Stimulated activated CD8-positive, alpha-beta memory T cell treated with anti-CD3 and anti-CD28 coated beads, Interleukin-2, amount 100 ng/mL, for 48 hours (primary cell): ENCODE measurements at regions not wholly inside any gene's neighbourhood (a gene's known extent, or its start where the extent isn't known, plus 50 kb on each side); places are given as distances from the start of the nearest gene placed in this dataset.

Experiments used
- DNase-seq, 2 donors: peaks; one replicate each; pipeline ENCODE4 v3.0.0-alpha.2; 2020; ENCODE audit warnings: low read depth in 2 of 2

DNA sequence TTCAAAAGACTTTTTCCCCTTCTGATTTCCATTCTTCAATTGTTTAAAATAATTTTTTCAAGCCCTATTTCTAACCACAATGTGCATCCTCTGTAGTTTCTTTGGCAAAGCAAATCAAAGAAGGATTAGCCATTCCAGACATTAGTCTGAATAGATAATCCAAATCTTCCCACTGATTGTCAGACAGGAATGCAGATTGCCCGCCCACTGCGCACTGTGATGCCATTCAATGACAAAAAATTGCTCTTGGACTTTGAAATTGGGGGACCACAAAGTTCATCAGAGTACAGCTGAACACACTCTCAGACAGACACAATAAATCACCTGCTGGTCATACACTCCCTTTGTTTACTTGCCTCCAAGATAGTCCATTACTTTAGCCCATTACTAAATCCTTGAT lies 216.5 kb upstream of the DKK2 start:
- no peak for DNase-seq

DNA sequence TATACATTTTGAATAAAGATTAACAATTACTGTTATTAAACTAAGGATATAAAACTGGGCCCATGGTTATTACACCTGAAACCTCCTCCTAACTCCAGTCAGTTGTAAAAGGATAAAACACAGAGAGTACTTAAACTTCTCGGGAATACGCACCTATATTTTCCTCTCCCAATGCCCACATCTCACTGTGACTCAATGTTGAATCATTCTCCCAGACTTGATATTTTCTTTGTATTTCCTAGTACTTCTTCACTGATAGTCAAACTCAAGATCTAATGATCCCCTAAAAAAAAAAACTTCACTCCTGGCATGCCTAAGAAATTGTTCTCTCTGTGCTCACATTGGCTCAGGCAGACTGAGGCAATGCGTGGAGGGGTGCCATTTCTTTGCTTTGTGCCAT lies 212.5 kb upstream of the DKK2 start:
- no peak for DNase-seq

DNA sequence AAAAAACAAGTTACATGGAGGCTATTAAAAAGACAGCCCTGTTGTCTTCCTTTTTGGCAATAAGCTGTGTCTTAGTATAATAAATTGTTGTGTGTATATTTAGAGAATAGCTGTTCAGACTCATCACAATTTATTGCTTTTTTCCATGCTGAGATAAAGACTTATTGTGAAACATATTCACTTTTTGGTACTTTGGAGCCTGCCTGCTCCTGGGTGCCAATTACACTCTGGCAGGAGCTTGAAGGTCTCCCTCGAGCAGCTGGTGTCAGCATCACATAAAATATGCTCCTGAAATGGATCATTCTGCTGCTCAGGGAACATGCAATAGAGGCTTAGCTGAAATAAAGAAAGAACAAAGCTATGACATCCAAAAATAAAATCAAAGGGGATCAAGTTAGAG lies 211.6 kb upstream of the DKK2 start:
- no peak for DNase-seq

DNA sequence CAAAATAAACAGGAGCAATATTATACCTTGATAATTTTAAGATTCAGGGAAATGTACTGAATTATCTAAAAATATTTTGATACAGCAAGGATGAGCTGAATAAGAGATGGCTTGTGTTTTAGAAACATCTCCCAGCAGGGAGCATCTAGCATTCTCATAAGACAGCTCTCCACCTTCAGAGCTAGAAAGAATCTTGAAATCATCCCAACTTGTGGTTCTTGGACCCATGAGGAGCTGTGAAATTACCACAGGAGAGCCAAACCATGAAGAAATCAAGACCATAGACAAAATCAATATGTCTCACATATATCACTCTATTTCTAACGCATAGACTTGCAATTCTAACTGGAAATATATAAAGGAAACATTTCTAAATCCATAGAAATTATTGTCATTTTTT lies 210.6 kb upstream of the DKK2 start:
- DNase-seq, result no peak

DNA sequence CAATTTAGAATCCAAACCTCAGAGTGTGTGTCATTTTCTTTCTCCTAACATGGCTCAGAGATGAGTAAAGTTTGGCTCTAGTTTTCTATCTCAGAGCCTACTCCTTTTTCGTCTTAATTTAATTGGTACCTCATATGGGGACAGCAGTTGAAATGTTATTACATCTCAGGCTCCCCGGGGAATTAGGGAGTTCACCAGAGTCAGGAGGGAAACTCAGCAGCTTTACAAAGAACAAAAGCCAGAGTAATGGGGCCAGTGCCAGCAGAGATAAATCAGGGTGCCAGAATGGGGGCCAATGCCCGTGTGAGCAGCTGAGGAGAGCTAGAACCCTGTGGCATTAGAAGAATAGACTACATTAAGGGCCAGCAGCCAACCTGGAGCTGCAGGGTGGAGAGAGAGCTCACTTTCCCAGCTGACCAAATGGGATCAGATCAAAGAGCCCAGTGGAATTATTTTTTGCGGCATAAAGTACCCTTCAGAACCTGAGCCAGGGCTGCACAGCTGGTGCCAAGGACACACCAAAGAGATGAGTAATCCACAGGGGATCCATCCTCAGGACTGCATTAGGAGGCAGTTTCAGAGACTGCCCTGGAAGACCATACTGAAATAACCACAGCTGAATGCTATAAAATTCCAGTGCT lies 207.1 kb upstream of the DKK2 start:
- no peak for DNase-seq

DNA sequence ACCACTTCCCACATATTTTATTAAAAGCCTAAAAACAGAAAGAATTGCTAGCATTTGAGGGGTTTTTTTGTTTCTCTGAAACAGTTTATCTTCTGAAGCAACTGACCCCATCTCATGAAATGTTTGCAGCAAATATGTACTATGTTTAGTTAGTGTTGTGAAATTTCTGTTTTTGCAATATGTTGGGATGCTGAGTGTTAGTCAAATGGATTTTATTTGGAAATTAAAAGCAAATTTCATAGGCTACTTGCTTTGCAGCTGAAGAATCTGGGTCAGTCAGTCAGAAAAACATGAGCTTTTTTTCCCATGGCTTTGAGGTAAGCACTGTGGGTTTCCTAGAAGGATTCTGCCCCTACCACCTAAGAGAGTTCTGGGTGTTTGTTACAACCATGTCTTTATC lies 184.9 kb upstream of the DKK2 start:
- DNase-seq, result no peak

DNA sequence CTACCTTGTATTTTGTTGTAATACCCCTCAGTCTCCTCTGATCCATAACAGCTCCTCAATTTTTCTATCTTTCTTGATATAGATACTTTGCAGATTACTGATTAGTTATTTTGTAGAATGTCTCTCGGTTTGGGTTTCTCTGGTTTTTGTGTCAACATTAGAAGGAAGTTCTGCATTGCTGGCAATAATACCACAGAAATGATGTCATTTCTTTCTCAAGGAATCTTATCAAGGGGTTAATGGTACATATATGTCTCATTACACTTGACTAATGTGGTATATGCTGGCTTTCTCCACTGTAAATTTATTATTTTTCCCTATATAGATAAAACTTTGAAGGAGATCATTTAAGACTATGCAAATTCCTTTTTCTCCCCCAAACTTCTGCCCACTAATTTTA lies 183.6 kb upstream of the DKK2 start:
- DNase-seq, result no peak

DNA sequence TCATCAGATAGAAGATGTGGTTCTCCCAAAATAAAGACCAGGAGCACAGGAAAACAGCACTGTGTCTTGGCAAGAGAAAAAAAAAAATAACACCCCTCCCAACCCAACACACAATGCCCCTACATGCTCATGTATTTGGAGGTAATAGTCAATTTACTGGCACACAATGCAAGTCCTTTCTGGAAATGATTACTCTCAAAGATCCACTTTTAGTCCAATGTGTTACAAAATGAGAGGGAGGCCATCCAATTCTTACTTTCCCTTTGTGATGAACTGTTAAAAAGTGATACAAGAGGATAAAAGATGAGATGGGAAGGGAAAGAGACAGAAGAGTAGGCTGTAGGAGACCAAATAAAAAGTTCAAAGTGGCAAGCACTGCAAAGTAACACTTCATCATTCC lies 180.3 kb upstream of the DKK2 start:
- no peak for DNase-seq

DNA sequence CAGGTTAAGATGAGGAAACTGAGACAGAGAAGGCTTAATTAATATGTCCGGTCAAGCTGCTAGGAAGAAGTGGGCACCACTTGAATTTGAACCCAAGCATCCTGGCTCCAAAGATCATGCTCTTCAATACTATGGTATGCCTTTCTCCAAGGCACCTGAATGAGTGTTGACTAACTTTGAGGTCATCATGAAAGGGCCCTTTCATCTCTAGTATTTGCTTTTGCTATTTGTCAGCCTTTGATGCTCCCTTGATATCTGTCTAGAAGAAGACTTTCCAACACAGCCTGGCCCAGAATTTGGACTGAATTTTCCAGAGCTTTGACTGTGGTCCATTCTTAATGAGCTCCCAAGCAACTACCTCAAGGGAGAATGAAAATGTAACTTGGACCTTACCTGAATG lies 179.1 kb upstream of the DKK2 start:
- no peak for DNase-seq

DNA sequence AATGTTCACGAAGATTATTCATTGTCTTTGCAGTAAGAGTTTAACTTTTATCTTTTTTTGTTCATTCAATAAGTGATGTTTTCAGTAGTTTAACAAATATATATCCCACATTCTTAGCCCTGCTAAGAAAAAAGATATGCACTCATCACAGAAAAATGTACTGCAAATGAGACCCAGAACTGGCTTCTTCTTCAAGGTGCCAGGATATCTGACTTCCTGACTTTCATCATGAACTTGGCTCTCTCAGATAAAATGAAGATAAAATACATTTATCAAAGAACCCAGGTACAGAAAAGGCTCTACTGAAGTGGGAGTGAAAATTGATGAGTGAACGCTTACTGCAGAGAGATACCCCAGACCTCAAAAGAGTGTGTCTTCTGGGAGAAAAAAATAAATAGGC lies 177.8 kb upstream of the DKK2 start:
- DNase-seq, result no peak

DNA sequence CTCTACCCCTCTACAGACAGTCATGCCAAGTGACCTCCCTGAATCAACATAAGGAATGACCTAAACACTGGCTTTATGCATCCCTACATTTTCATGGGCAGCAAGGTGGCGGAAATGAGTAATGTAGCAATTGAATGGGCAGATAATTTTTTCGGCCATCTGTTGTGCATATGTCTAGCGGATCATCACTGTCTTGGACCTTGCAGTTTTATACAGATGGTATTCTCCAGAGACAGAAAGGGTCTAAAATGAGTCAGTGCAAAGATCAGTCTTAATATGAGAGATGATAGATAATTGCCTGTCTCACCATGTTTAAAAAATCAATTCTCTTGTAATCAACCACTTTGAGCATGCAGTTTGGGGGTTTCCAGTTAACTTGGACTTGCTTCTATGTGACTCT lies 177.3 kb upstream of the DKK2 start:
- DNase-seq, result no peak

DNA sequence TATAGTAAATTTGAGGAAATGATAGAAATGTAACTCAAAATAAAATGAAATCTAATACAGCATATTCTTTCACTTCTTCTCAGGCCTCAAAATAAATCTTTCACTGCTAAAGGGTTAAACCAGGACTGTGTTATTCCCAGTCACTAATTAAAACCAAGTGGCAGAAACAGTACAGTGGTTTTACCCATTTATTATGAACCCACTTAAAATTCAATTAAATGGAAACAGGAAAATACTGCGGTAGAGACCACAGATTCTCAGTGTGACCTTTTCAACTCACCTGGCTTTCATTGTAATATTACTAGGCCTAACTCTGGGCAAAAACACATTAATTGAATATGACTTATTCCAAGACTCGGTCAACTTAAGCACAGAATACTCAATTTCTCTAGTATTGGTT lies 176.5 kb upstream of the DKK2 start:
- DNase-seq, result no peak

DNA sequence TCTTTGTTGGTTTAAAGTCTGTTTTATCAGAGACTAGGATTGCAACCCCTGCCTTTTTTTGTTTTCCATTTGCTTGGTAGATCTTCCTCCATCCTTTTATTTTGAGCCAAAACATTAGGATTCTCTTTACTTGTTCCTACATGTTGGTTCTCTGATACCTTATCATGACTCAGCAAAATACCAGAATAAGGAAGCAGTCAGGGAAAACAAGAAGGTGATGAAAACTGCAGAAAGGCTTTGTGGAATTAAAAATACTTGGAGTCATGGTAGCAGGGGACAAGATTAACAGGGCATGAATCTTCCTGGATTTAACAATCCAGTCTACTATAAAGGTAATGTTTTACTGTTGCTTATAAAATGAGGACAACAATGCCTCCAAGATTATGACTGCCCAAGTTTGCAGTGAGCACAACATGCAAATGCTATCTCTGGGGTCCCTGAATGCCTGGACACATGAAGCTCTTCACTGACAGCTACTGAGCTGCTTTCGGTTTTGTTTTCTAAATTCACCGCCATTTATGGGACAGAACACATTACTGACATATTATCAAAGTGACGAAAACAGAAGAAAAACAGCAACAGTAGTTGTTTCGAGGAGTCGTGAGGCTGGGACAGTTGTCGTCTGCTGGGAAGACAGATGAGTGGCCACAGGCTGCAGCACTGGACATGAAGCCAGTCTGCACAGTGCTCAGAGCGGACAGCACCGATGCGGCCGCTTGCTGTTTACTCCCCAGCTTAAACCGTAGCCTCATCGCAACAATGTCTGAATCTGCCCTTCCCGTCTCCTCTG lies 174.5 kb upstream of the DKK2 start:
- no peak for DNase-seq

DNA sequence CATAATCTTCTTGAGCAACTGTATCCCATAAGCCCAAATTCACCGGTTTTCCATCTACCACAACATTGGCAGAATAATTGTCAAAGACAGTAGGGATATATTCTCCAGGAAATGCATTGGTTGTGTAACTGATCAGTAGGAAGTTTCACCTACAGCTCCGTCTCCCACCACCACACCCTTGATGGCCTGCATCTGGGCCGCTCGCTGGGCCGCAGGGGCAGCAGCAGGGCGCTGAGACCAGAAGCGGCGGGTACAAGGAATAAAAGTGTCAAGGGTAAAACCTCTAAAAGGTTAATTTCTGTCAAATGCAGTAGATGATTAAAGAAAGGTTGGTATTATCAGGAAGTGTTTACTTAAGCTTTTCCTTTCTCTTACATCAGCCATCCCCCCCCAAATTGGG lies 167.6 kb upstream of the DKK2 start:
- DNase-seq, result no peak

DNA sequence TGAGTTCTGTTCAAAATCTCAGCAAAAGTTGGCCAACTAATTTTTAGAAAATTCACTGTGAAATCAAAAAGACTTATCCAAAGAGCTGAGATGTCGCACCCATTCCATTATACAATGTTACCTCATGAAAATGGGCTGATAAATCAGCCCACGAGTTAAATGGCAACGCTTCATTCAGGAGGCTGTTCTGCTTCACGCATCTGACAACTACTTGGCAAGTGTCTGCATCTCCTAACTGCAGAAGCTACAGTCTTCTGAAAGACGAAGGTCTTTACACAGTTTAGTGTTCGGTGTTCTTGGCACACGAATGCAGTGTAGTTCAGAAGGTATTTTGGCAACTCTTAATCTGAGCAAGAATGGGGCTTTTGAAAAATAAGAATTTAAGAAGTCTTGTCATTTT lies 166.6 kb upstream of the DKK2 start:
- DNase-seq, result no peak

DNA sequence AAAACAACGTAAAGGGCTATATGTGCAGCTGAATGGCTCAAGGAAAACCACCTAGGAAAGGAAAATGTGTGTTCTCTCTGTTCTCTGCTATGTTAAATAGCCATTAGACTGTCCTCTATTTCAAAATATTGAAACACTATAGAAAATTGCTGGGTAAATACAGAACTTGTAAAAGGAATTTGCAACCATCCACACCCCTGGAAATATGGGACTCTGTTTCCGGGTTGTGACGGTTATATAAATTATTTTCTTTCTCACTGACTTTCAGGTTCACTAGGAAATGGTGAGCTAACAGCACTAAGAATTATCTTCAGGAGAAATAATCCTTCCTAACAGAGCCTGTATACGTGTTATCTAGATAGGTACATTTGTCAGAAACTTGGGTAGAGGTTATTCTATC lies 161.0 kb upstream of the DKK2 start:
- no peak for DNase-seq

DNA sequence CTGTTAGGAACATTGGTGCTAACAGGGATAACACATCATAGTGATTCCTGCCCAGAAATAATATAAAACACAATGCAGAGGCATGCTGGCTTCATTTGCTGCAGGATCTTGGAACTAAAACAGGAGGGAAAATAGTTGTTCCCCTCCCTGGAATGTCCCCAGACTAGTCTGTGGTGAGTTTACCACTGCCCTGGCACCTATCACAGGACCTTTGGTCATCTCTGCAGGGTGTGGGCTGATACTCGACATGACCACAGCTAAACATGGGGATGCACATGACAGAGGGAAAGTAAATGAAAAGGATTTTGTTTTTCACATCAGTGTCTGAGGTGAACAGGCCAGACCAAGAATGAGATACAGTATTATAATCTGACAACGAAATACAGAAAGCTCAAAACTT lies 160.2 kb upstream of the DKK2 start:
- no peak for DNase-seq

DNA sequence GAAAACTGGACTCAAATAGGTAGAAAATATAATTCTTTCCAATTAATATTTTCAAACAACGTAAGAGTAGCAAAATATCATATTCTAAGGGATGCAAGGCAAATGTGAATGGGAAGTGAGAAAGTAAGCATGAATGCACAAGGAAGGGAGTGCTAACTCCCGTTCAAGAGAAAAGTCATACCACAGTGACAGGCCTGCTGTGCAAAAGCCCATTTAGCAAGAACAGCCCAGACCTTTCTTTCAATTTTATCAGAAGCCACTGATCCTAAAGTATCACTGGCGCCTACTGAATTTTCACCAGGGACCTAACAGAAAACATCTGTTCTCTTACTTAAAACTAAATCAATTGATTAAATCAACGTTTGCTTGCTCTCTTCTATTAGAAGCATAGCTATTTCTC lies 157.9 kb upstream of the DKK2 start:
- no peak for DNase-seq

DNA sequence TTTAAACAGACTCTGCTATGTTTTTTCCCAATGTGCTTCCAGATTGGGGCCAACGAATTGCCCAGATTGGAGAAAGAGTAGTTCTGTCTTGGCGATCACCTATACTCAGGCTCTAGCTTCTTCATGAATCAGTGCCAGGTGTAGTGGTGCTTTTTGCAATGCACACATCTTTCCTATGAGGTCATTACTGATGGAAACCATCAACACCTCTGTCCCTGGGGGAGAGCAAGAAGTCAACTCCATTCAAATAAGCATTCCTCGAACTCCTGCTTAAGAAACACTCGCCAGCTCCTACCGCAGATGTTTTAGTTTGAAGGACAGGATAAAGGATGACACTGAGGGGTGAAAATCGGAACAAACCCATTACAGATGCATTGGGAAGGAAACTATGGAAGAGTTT lies 156.5 kb upstream of the DKK2 start:
- no peak for DNase-seq

DNA sequence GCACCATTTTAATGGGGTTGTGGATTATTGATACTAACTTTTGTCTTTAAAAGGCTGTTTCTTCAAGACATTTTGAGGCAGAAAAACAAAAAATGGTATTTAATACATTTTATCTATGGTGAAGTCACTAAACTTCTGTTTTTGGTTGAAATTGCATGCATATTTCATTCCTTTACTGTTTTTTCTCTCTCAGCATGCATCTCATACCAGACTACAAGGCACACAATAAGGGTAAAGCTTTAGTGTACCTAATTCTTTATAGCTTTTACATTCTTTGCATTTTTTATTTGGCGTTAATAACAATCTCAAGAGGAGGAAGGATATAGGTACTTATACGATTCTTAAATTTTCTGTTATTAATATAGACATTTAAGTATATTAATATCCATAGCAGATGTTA lies 151.0 kb upstream of the DKK2 start:
- DNase-seq, result no peak

DNA sequence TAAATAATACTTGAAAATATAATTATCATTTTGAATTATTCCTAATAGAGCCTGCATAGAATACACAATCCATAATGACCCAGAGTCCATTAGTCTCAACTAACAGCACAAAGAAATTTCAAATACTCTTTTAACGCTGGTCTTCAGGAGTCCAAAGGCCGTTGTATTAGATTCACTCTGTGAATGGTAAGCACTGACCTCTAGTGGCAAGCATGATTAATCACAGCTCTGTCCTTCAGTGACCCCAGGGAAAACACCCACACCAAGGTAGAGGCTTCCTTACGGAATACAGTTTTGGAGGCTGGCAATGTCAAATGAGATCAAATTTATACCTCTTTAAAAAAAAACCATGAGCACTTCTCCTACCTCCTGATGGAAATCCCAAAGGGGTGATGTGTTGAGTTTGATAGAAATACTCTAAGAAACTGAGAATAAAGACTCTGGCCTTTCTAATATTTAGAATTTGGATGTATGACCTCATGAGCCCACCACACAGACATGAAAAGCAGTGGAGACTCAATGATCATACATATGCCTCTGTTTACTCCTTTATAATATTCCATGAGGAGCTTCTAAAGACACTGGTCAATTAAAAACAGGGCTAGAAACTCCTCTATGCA lies 147.2 kb upstream of the DKK2 start:
- DNase-seq, result no peak

DNA sequence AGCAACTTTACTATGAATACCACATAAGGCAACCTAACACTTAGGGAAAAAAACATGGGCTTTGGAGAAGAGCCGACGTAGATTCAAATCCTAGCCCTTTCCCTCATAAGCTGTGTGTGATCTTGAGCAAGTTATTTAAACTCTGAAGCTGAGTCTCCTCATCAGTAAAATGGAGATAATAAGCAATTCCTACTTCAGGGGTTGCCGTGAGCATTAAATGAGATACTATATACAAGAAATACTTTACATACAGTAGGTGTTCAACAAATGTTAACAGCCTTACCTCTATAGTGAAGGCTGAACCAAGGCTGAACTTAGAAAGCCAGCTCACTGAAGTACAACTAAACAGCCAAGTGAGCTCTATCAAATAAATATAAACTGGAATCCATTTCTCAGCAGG lies 146.2 kb upstream of the DKK2 start:
- no peak for DNase-seq

DNA sequence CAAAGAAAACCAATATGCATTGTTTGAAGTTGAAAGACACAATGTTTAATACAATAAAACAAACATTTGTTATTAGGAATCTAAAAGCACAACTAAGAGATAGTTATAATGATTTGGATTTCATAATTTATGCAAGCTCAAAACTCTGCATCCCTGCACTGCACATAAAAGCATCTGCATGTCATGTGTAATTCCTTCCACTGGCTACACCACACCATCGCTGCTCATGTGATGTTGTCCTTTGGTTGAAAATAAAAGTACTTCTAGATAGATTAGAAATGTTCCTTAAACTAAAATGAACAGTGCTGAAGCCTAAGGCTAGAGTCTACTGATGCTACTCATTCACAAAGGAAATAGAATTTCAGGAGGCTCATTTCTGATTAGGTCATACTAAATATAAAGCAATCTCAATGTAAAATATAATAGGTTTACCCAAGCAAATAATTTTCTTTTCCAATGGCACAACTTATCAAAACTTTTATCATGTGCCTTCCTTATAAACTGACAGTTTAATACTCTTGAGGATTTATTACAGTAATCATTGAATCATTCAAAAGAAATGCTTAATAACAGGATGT lies 130.8 kb upstream of the DKK2 start:
- no peak for DNase-seq
